Fibroblast of mammary gland (primary cell): ENCODE measurements at regions not wholly inside any gene's neighbourhood (a gene's known extent, or its start where the extent isn't known, plus 50 kb on each side); places are given as distances from the start of the nearest gene placed in this dataset.

Experiments used
- DNase-seq: peaks from one replicate; pipeline ENCODE4 v3.0.0-alpha.2; 2010; ENCODE audit warnings: low read depth
- H3K4me3 ChIP-seq: 2 replicates; pipeline ENCODE4 v1.5.1; 2011; ENCODE audit warnings: low read depth, mild to moderate bottlenecking, low read length, moderate library complexity; ENCODE audit not compliant: control insufficient read depth
- CTCF ChIP-seq: conservative IDR thresholded peaks from 2 replicates; pipeline ENCODE4 v1.5.1; 2011; ENCODE audit warnings: low read depth, low read length, inconsistent platforms; ENCODE audit not compliant: control insufficient read depth, insufficient read depth

- no peak for TF ChIP-seq CTCF
- H3K4me3 ChIP-seq = no peak overlapping the region
- DNase-seq = no peak
These were observed 178.9 kb downstream of the SREK1 start for GRCh38 chr5:66322786-66323528.

GRCh38 chr5:66323529-66323895 is 179.4 kb downstream of the SREK1 start:
- TF ChIP-seq CTCF = no peak
- H3K4me3 ChIP-seq = no peak overlapping the region
- DNase-seq = no peak

- DNase-seq = no peak
- no peak for TF ChIP-seq CTCF
- no peak overlapping the region for H3K4me3 ChIP-seq
These were observed 180.3 kb downstream of the SREK1 start for GRCh38 chr5:66324357-66324756.

- H3K4me3 ChIP-seq = no peak overlapping the region
- no peak for DNase-seq
These were observed 182.2 kb downstream of the SREK1 start for GRCh38 chr5:66326276-66326675.

GRCh38 chr5:66327008-66327407 is 182.9 kb downstream of the SREK1 start:
- TF ChIP-seq CTCF = no peak
- no peak for DNase-seq
- no peak overlapping the region for H3K4me3 ChIP-seq

More at GRCh38 chr5:66326276-66326675, 182.2 kb downstream of the SREK1 start:
- TF ChIP-seq CTCF = no peak

- no peak overlapping the region for H3K4me3 ChIP-seq
- DNase-seq = no peak
- no peak for TF ChIP-seq CTCF
These were observed 185.0 kb downstream of the SREK1 start for GRCh38 chr5:66329078-66329477.
